NCI-H774 (cell line): ENCODE measurements at regions not wholly inside any gene's neighbourhood (a gene's known extent, or its start where the extent isn't known, plus 50 kb on each side); places are given as distances from the start of the nearest gene placed in this dataset.

Experiments used
- DNase-seq: peaks from one replicate; lab custom pipeline; 2025; lab: John Stamatoyannopoulos, UW

- DNase-seq = no peak
Observed at GRCh38 chr18:70456376-70456775, 167.5 kb downstream of the SOCS6 start.

DNA sequence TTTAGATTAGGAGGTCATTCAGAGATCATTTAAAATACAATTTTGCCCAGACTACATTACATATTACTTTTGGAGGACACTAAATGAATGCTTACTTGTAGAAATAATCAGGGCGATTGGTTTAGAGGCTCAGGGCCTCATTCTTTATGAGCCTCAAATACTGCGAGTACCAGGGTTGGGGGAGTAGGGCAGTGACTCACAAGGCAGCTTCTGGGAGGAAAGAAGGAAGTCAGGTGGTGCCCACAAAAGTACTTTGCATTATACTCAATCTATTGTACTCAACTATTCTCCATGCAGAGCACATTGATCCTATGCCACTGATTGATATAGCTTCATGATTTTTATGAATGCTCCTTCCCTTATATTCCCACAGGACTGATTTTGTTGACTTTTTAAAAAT is 166.9 kb downstream of the SOCS6 start:
- no peak for DNase-seq

DNA sequence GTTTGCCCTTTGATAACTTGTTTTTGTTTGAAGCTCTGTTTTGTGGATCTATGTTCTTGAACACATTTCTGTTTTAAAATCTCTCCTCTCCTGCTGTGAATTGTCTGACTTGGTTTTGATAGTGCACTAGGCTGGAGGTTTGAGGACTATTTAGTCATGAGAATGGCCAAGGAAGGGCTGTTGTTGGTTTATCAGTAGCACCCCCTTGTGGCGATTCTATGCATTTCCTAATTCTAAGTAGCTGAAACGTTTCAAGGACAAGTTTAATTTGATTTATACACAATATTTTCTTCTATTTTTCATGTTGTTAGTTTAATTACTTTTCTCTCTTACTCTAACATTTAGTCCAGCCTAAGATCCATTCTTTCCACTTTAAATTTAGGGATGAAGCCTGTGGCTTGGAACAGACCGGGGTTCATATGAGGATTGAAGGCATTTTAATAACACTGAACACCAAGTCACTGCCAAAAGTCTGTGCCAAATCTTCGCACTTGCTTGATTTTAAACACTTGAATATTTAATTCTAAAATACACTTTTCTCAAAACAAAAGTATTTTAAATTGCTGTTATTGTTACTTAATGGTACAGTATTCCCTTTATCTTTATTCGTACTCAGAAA is 166.0 kb downstream of the SOCS6 start:
- peak; percentile 14 for DNase-seq

DNA sequence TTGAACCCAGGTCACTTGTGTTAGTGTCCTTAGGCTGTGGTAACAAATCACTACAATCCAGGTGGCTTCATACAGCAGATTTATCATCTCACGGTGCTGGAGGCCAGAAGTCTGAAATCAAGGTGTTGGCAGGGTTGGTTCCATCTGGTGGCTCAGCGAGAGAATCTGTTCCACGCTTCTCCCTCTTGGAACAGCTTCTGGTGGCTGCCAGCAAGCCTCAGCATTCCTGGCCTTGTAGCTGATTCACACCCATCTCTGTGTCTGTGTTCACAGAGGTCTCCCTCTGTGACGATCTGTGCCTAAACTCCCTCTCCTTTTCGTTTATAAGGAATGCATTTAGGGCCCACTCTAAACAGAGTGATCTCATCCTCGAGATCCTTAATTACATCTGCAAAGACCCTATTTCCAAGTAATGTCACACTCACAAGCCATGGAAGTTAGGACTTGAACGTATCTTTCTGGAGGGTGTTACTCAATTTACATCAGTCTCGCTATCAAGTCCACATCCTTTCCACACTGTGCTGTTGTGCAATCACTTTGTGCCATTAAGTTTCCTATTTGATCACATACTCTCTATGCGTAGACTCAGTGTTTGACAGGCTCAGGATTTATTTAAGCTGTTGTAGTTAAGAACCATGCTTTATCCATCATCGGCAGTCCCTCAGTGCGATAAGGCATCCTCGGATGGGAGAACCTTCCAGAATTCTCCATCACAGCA is 164.4 kb downstream of the SOCS6 start:
- DNase-seq = no peak

- DNase-seq = no peak
Observed at GRCh38 chr18:70452501-70452900, 163.7 kb downstream of the SOCS6 start.

- no peak for DNase-seq
Observed at GRCh38 chr18:70450426-70451253, 161.8 kb downstream of the SOCS6 start.

DNA sequence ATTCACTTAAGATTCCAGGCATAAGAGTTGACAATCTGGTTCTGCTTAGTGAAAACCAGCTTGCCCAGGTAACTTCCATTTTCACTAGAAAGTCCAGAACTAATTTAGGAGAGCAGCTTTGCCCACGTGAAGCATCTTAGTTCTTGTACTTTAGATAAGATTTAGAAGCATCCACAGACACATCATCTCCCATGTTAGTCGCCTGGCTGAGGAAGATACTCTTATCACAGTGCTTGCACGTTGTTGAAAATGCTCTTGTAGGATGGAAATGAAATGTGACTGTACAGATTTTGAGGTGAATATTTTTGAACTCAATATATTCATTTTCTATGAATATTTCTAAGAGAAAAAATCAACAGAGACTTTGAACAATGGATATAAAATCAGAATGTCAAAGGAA is 159.7 kb downstream of the SOCS6 start:
- DNase-seq = no peak

GRCh38 chr18:70446063-70446462 is 157.2 kb downstream of the SOCS6 start:
- no peak for DNase-seq

GRCh38 chr18:70442933-70443332 is 154.1 kb downstream of the SOCS6 start:
- no peak for DNase-seq

DNA sequence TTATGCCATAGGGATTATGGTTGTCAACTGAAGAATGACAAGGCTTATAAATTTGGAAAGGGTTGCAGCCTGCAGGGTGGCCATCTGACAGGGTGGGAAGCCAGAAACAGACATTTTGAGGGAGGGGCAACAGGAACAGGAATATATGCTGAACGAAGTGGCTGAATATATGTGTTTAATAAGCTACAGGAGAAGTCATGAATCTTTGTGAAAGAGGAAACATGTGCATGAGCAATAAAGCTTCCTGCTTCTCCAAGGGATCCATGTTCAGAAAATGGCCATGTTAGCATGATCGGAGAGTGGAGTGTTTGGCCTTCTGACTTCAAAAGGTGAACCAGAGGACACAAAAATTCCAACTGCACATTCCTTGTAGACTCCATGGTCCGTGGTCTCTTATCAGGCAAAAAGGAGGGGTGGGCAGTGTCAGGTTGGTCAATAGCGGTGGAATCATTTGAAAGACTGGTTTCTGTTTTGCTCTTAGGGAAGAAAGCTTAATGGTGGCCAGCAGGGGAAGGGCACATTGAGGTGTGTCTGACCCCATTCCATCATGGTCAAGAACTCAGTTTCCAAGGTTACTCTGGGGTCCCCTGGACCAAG is 144.1 kb downstream of the SOCS6 start:
- no peak for DNase-seq

GRCh38 chr18:70431203-70431624 is 142.4 kb downstream of the SOCS6 start:
- DNase-seq = no peak

GRCh38 chr18:70430501-70431173 is 141.8 kb downstream of the SOCS6 start:
- no peak for DNase-seq

DNA sequence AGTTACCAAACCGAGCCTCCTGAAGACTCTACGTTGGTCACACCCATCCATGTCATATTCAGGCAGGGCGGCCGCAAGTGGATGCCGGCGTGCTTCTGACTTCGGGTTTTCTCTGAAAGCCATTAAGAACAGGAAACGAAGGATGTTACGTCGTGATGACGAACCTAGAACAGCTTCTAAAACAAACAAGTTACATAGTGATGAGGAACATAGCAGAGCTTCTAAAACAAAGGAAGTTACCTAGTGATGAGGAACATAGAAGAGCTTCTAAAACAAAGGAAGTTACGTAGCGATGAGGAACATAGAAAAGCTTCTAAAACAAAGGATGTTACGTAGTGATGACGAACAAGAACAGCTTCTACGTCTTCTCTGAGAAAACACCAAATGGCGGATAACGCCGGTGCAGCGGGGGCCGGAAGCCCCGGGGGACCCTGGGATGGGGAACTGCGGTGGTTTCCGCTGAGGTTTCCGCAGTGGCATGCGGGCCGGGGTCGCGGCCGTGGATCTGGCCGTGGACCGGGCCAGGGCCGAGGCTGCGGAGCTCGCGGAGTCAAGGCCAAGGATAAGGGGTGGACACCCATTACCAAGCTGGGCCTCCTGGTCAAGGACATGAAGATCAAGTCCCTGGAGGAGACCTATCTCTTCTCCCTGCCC is 141.1 kb downstream of the SOCS6 start:
- no peak for DNase-seq

- no peak for DNase-seq
Observed at GRCh38 chr18:70428439-70428838, 139.6 kb downstream of the SOCS6 start.

DNA sequence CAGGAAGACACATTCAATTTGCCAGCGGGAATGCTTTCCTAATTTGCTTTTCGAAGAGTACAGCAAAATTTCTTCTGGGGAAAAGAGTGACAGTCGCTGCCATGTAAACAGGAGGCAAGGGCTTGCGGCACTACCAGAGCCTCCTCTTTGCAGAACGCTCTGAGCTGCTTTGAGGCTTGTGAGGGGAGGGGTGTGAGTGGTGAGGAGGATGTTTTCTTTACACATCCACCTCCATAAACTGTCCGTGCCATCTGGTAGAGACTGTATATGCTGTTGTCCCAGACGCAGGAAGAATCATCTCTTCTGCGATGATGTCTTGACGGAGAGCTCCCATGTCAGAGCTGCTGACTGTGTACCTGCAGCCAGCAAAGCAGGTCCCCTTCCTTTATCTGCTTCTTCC is 138.0 kb downstream of the SOCS6 start:
- DNase-seq = no peak

GRCh38 chr18:70425236-70425635 is 136.4 kb downstream of the SOCS6 start:
- no peak for DNase-seq

GRCh38 chr18:70423988-70424387 is 135.1 kb downstream of the SOCS6 start:
- DNase-seq = no peak

GRCh38 chr18:70423120-70423519 is 134.3 kb downstream of the SOCS6 start:
- DNase-seq = no peak

GRCh38 chr18:70422391-70422965 is 133.6 kb downstream of the SOCS6 start:
- DNase-seq = no peak

GRCh38 chr18:70421471-70422390 is 132.9 kb downstream of the SOCS6 start:
- no peak for DNase-seq
